Psoas muscle (tissue), 7 donors: ENCODE measurements at regions not wholly inside any gene's neighbourhood (a gene's known extent, or its start where the extent isn't known, plus 50 kb on each side); places are given as distances from the start of the nearest gene placed in this dataset.

Source experiments
- ATAC-seq, 4 donors: fragments of 200-7000 bp; cut with Tn5 transposase; one replicate each; pipeline ENCODE4 v1.9.1; 2020; ENCODE audit warnings: moderate library complexity in 3 of 4, mild to moderate bottlenecking in 2 of 4
- DNase-seq, 2 donors: peaks; one replicate each; pipeline ENCODE4 v3.0.0-alpha.2; 2020
- H3K27ac ChIP-seq: fragments of 200-600 bp; one replicate; pipeline ENCODE4 v1.8.0; 2022
- H3K27me3 ChIP-seq, 3 donors: fragments of 200-600 bp in 1 of 3; one replicate each; pipeline versions ENCODE4 v1.6.1 to v1.8.0; 2013 to 2022; ENCODE audit warnings: low read length in 2 of 3, mild to moderate bottlenecking in 2 of 3, moderate library complexity in 1 of 3; ENCODE audit not compliant: insufficient read depth in 3 of 3
- H3K36me3 ChIP-seq, 2 donors: fragments of 200-600 bp in 1 of 2; one replicate each; pipeline versions ENCODE4 v1.6.1 to v1.8.0; 2013 to 2022; ENCODE audit warnings: low read depth in 1 of 2, mild to moderate bottlenecking in 1 of 2, moderate library complexity in 1 of 2; ENCODE audit not compliant: insufficient read depth in 1 of 2
- H3K4me1 ChIP-seq: fragments of 200-600 bp; one replicate; pipeline ENCODE4 v1.8.0; 2022
- H3K4me3 ChIP-seq: fragments of 200-600 bp; one replicate; pipeline ENCODE4 v1.8.0; 2022; ENCODE audit warnings: mild to moderate bottlenecking
- H3K9me3 ChIP-seq: fragments of 200-600 bp; one replicate; pipeline ENCODE4 v1.8.0; 2022
- CTCF ChIP-seq: fragments of 200-600 bp; IDR thresholded peaks from one replicate; pipeline ENCODE4 v1.8.0; 2022; ENCODE audit warnings: antibody characterized with exemption
- WGBS, 3 donors: extraction: QIAGEN DNeasy Blood & Tissue Kit; methylation state at CpG; one replicate each; pipeline versions ENCODE4 v1.1.6 to v1.1.7; 2013; 5-methylcytosine and 5-hydroxymethylcytosine counted together
- intact Hi-C, 2 donors: fragments of 100-400 bp; cut with DNase I; formaldehyde crosslinking; loops; one replicate each; pipeline versions ENCODE4 v1.11.0 to v1.14.2; 2022
- donor health status: healthy with polysubstance abuse.
- donor health status: DM: no; HTN: no; CAD: no; lungs with moderate emphysema.
- donor health status: Bipolar disorder and iron deficiency.
- donor health status: healthy.
- donor health status: DM: yes; HTN: yes; CAD: no.
- donor health status: DM: no; HTN: no; CAD: no.
- donor health status: DM: yes; HTN: yes; CAD: no.

- Histone ChIP-seq H3K4me1 (no peaks in the 10 kb centered on the region), H3K27ac (no peak overlapping the region), H3K27me3 (no peaks in the 10 kb centered on the region), H3K4me3 (no peak overlapping the region), H3K9me3 (no peaks in the 10 kb centered on the region), H3K36me3 (no peaks in the 10 kb centered on the region)
- intact Hi-C loops, result no loop called here
- WGBS, 3 donors, result 21 to 33% (median 26%) methylated on average over 4 of the region's 4 CpGs
- no peak for DNase-seq
- no peak for TF ChIP-seq CTCF
- ATAC-seq, result no peak
These were observed 483.0 kb upstream of the NBEA start for GRCh38 chr13:34458756-34459715.

DNA sequence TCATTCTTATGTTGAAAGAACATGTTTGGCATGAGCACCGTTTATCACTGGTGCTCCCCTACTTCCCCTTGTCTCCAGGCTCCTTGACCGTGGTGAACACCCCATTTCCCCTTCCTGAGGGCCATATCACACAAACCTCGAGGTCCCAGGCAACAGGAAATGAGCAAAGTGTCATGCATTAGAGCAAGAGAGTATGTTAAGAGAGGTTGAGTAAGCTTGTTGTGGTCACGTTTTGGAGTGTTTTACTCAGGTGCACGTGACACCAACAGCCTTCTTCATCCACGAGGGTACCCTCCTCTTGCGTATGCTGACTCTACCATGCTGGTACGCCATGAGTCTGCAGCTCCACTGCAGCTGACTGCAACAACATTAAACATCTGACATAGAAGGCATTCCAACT is 482.2 kb upstream of the NBEA start:
- TF ChIP-seq CTCF, result no peak
- Histone ChIP-seq H3K9me3 (no peaks in the 10 kb centered on the region), H3K27ac (no peak overlapping the region), H3K27me3 (no peaks in the 10 kb centered on the region), H3K4me1 (no peaks in the 10 kb centered on the region), H3K4me3 (no peak overlapping the region), H3K36me3 (no peaks in the 10 kb centered on the region)
- WGBS, 3 donors, result 65 to 72% (median 66%) methylated on average over 8 of the region's 8 CpGs
- DNase-seq (no peak), ATAC-seq (no peak)
- intact Hi-C loops, result no loop called here

DNA sequence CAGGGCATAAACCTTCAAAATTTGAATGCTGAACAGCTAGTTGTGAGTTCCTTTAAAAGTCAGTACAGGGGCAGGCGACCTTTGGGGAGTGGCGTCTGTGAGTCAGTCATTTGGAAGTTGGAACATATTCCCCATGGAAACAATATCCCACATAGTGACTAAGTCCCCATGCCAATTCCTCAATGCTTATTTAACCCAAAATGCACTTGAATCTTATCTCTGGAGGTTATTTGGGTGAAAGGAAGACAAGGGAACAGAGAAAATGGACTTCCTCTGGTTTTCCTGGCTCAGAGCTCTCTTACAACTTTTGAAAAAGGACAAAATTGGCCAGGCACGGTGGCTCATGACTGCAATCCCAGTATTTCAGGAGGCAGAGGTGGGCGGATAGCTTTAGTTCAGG is 479.2 kb upstream of the NBEA start:
- Histone ChIP-seq H3K27ac (no peak overlapping the region), H3K4me3 (no peak overlapping the region), H3K36me3 (no peaks in the 10 kb centered on the region), H3K4me1 (no peaks in the 10 kb centered on the region), H3K9me3 (no peaks in the 10 kb centered on the region), H3K27me3 (no peaks in the 10 kb centered on the region)
- no peak for TF ChIP-seq CTCF
- WGBS, 3 donors, result 50 to 75% (median 61%) methylated on average over 4 of the region's 4 CpGs
- ATAC-seq, result no peak
- no peak for DNase-seq
- intact Hi-C loops, result no loop called here

GRCh38 chr13:34464011-34464410 is 478.1 kb upstream of the NBEA start:
- WGBS, 3 donors, result 24 to 41% (median 26%) methylated on average over 3 of the region's 3 CpGs
- Histone ChIP-seq H3K4me1 (no peaks in the 10 kb centered on the region), H3K9me3 (no peaks in the 10 kb centered on the region), H3K36me3 (no peaks in the 10 kb centered on the region), H3K27ac (no peak overlapping the region), H3K27me3 (no peaks in the 10 kb centered on the region), H3K4me3 (no peak overlapping the region)
- DNase-seq, result no peak
- no peak for ATAC-seq
- no peak for TF ChIP-seq CTCF
- intact Hi-C loops, result no loop called here
